Activated B cell treated with CpG ODN at 0.5 μM for 24 hours (primary cell): ENCODE measurements at regions not wholly inside any gene's neighbourhood (a gene's known extent, or its start where the extent isn't known, plus 50 kb on each side); places are given as distances from the start of the nearest gene placed in this dataset.

Experiments
- ATAC-seq: fragments of 200-7000 bp; cut with Tn5 transposase; one replicate; pipeline ENCODE4 v1.10.0; 2021; ENCODE audit warnings: low read depth, mild to moderate bottlenecking, moderate library complexity
- CTCF ChIA-PET: fragments of 350-600 bp; sonication (Branson Sonifier 250); formaldehyde crosslinking; loops from one replicate; lab custom pipeline; 2021; ENCODE audit warnings: antibody characterized with exemption; lab: Charles Lee
- POLR2A ChIA-PET: fragments of 350-600 bp; sonication (Branson Sonifier 250); formaldehyde crosslinking; loops from one replicate; lab custom pipeline; 2021; ENCODE audit warnings: antibody characterized with exemption; lab: Charles Lee
- DNase-seq: peaks from one replicate; pipeline ENCODE4 v3.0.0; 2022
- H3K27ac Mint-ChIP-seq: one replicate; pipeline ENCODE4 v1.8.0; 2020; ENCODE audit warnings: mixed read lengths
- H3K27me3 Mint-ChIP-seq: one replicate; pipeline ENCODE4 v1.8.0; 2021; ENCODE audit warnings: mixed read lengths
- H3K36me3 Mint-ChIP-seq: one replicate; pipeline ENCODE4 v1.8.0; 2021; ENCODE audit warnings: low read depth, mixed read lengths
- H3K4me1 Mint-ChIP-seq: one replicate; pipeline ENCODE4 v1.8.0; 2021; ENCODE audit warnings: mixed read lengths
- H3K4me3 Mint-ChIP-seq: one replicate; pipeline ENCODE4 v1.8.0; 2020; ENCODE audit warnings: mild to moderate bottlenecking, mixed read lengths
- H3K9me3 Mint-ChIP-seq: one replicate; pipeline ENCODE4 v1.8.0; 2020; ENCODE audit warnings: mixed read lengths
- intact Hi-C: fragments of 100-400 bp; cut with micrococcal nuclease; formaldehyde crosslinking; loops from one replicate; pipeline ENCODE4 v1.15.1; 2024
- TF ChIP-seq, protein P1 (sequence below): fragments of 200-600 bp; IDR thresholded peaks from one replicate; pipeline ENCODE4 v1.8.0; 2022; ENCODE audit warnings: antibody characterized with exemption, mild to moderate bottlenecking

DNA sequence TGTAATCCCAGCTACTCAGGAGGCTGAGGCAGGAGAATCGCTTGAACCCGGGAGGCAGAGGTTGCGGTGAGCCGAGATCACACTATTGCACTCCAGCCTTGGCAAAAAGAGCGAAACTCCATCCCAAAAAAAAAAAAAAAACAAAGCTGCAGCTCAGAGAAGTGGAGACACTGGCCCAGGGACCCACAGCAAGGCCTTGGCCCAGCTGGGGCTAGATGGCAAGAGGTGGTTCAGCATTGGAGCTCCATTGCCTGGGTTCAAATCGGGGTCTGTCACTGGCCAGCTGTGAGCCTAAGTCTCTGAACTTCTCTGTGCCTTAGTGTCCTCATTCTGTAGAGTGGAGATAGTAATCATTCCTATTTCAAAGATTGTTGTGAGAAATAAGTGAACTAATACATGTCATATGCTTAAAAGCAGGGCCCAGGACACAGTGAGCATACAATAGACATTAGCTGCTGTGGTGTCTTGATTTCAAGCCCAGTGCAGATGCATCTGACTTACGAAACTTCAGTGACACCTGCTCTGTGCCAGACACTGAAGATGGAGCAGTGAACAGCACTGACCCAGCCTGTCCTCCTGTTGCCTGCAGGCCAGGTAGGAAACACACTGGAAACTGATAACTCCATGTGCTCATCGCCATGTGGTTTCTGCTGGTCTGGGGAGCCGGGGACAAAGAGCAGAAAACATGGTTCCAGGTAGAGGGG, 127.7 kb downstream of the C9orf50 start:
- CTCF ChIA-PET: no interaction called here
- Mint-ChIP-seq H3K36me3 (no peaks in the 10 kb centered on the region), H3K4me3 (peak overlapping the region; percentile 3), H3K27me3 (peaks cover 27% of the 10 kb centered on the region), H3K9me3 (no peaks in the 10 kb centered on the region), H3K27ac (no peak overlapping the region), H3K4me1 (peaks cover 34% of the 10 kb centered on the region)
- intact Hi-C loops: no loop called here
- ATAC-seq: no peak
- DNase-seq: no peak
- POLR2A ChIA-PET: interaction anchor here (1.3 kb wide), 1 partner anchor 94 kb away, joined by 6 read pairs; no protein-coding TSS in a partner anchor
- TF ChIP-seq, protein P1, sequence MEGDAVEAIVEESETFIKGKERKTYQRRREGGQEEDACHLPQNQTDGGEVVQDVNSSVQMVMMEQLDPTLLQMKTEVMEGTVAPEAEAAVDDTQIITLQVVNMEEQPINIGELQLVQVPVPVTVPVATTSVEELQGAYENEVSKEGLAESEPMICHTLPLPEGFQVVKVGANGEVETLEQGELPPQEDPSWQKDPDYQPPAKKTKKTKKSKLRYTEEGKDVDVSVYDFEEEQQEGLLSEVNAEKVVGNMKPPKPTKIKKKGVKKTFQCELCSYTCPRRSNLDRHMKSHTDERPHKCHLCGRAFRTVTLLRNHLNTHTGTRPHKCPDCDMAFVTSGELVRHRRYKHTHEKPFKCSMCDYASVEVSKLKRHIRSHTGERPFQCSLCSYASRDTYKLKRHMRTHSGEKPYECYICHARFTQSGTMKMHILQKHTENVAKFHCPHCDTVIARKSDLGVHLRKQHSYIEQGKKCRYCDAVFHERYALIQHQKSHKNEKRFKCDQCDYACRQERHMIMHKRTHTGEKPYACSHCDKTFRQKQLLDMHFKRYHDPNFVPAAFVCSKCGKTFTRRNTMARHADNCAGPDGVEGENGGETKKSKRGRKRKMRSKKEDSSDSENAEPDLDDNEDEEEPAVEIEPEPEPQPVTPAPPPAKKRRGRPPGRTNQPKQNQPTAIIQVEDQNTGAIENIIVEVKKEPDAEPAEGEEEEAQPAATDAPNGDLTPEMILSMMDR: no peak

DNA sequence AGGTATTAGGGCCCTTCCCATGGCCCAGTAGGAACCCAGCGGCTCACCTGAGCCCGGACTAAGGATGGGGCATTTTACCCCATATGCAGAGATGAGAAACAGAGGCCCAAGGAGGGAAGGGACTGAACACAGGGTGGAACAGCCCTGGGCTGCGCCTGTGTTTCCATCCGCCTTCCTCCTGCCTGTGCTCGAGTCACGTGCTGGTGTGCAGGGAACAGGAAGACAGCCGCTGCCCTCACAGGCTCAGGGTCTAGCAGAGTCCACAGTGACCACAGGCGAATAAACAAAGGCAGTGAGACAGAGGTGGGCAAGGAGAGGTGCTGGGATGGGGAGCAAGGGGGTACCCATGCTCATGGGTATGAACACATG, 129.4 kb downstream of the C9orf50 start:
- Mint-ChIP-seq H3K4me3 (no peak overlapping the region), H3K27me3 (peaks cover 22% of the 10 kb centered on the region), H3K36me3 (no peaks in the 10 kb centered on the region), H3K4me1 (peaks cover 38% of the 10 kb centered on the region), H3K27ac (no peak overlapping the region), H3K9me3 (no peaks in the 10 kb centered on the region)
- ATAC-seq (no peak), DNase-seq (no peak)
- TF ChIP-seq, protein P1: no peak
- intact Hi-C loops: no loop called here
- ChIA-PET CTCF (no interaction called here), POLR2A (no interaction called here)

DNA sequence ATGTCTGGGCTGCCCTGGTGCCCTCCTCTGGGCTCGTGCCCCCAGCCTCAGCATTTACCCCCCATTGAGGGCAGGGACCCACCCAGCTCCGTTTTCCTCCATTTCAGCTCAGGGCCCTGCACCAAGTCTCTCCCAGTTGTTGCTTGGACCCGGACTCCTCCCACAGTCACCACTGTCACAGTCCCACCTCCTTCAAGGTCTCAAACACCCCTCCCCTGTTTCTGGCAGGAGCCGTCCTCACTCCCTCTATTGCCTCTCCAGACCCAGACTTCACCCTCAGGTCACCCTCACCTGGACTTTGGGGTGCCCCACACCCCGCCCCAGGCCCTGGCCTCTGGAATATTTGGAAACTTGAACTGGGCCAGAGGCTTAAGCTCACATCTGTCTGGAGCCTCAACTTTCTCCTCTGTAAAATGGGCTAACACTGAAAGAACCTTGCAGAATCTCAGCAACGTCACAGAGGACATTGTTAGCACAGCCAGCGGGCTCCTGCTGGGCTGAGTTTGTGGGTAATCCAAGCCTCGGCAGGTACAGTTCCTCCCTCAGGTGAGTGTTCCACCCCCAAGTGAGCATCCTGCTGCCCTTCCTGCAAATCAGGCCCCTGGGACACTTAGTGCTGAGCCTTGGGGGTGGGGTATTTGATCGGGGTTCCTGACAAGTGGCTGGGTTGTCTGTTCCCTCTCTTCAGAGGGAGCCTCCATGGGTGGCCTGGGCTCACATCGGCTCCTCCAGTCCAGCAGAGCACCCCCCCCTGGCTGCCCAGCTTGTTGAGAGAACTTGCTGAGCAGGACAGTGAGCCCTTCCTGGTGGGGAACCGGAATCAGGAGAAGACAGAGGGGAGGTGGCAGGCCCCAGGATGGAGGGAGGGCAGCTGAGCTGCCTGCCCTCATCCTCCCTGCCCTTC, 130.1 kb downstream of the C9orf50 start:
- intact Hi-C loops: no loop called here
- ATAC-seq (no peak), DNase-seq (no peak)
- TF ChIP-seq, protein P1: no peak
- Mint-ChIP-seq H3K9me3 (no peaks in the 10 kb centered on the region), H3K4me3 (no peak overlapping the region), H3K36me3 (no peaks in the 10 kb centered on the region), H3K27ac (no peak overlapping the region), H3K4me1 (peaks cover 31% of the 10 kb centered on the region), H3K27me3 (peaks cover 22% of the 10 kb centered on the region)
- POLR2A ChIA-PET: interaction anchor here (0.7 kb wide), 1 partner anchor 170 kb away, joined by 3 read pairs; no protein-coding TSS in a partner anchor
- CTCF ChIA-PET: no interaction called here

DNA sequence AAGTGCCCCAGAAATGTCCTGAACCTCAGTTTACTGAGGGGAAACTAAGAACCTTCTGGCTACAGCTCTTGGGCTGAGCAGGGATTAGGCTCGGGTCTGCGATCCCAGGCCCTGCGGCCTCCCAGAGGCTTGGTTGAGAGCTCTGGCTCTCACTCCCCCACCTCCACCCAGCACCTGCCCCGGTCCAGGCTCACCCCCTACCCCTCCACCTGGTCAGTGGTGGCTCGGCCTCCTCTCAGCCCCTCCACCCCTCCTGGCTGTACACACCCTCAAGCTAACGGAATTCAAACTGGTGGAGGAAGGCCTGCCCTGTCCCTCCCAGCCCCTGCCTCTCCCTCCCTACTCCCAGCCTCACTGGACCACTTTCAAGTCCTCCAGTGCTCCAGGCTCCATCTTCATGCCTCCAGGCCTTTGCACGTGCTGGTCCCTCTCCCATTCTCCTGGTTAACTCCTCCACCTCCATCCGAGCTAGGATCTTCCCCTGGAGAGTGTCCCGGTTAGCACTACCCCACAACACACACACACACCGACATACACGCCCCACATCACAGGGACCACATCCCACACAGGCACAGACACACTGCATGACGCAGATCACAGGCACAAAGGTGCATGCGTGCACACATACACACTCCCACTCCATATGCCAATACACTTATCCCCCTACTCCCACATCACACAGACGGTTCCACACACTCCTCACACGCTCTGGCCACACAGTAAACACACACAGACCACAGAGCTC, 130.9 kb downstream of the C9orf50 start:
- peaks cover 24% of the 10 kb centered on the region for H3K4me1 Mint-ChIP-seq
- ChIA-PET POLR2A (interaction anchor here (0.7 to 1.3 kb wide), 6 partner anchors 12 to 350 kb away, joined by 3 to 20 read pairs (median 3); no protein-coding TSS in a partner anchor), CTCF (no interaction called here)
- peak overlapping the region; percentile 15 for H3K27ac Mint-ChIP-seq
- DNase-seq: no peak
- H3K36me3 Mint-ChIP-seq: no peaks in the 10 kb centered on the region
- no peaks in the 10 kb centered on the region for H3K9me3 Mint-ChIP-seq
- no peak for ATAC-seq
- peak overlapping the region; percentile 39 for H3K4me3 Mint-ChIP-seq
- intact Hi-C loops: loop anchor here (2.0 kb wide), 3 partner anchors 107 to 349 kb away; no protein-coding TSS in a partner anchor
- TF ChIP-seq, protein P1: no peak
- peaks cover 17% of the 10 kb centered on the region for H3K27me3 Mint-ChIP-seq
